ENCODE measurements at regions not wholly inside any gene's neighbourhood (a gene's known extent, or its start where the extent isn't known, plus 50 kb on each side); places are given as distances from the start of the nearest gene placed in this dataset.

DNA sequence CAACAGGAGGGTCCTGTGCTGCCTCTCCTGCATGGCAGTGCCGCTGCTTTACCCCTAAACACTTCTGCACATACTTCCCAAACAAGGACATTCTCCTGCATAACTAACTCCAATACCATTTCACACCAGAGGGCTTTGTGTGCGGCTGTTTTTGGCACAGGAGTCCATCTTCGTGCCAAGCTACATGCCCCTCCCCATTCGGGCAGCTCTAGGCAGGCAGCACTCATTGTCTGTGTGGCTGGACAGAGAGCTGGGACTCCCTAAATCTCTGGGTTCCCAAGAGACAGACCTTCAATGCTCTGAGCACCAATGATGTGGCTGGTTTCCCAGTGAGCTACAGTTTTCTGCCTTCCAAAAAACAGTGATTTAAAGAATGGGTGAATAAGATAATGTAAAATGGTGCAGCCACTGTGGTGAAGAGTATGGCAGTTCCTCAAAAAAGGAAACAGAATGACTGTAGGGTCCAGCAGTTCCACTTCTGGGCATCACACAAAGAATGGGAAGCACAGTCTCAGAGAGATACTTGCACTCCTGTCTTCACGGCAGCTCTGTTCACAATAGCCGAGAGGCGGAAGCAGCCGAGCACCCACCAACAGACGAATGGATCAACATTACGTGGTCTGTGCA, 80.3 kb upstream of the DUSP22 start:
- H3K36me3 ChIP-seq (ENCODE audit: insufficient read depth, low read length, poor library complexity, severe bottlenecking), result no peaks in the 10 kb centered on the region
- no peak for DNase-seq (ENCODE audit: low spot score)
- intact Hi-C loops (cut with micrococcal nuclease; ENCODE audit: unreplicated experiment), result no loop called here
- no peak overlapping the region for H3K27ac ChIP-seq (ENCODE audit: low read depth, low read length, poor library complexity, severe bottlenecking)
- no peaks in the 10 kb centered on the region for H3K9me3 ChIP-seq (ENCODE audit: low read depth, low read length, poor library complexity, severe bottlenecking)
- peaks cover 21% of the 10 kb centered on the region for H3K27me3 ChIP-seq (replicated peaks; ENCODE audit: insufficient read depth, low read depth, low read length, poor library complexity)
- H3K4me3 ChIP-seq (ENCODE audit: low read depth, low read length, poor library complexity, severe bottlenecking), result no peak overlapping the region
- no TSS peak for BruUV-seq (replicated peaks)
- H3K4me1 ChIP-seq (ENCODE audit: insufficient read depth, low read length, poor library complexity, severe bottlenecking), result no peaks in the 10 kb centered on the region
- ChIA-PET CTCF (no interaction called here), POLR2A (ENCODE audit: low non-redundant PET) (no interaction called here)
- TF ChIP-seq, protein P1, sequence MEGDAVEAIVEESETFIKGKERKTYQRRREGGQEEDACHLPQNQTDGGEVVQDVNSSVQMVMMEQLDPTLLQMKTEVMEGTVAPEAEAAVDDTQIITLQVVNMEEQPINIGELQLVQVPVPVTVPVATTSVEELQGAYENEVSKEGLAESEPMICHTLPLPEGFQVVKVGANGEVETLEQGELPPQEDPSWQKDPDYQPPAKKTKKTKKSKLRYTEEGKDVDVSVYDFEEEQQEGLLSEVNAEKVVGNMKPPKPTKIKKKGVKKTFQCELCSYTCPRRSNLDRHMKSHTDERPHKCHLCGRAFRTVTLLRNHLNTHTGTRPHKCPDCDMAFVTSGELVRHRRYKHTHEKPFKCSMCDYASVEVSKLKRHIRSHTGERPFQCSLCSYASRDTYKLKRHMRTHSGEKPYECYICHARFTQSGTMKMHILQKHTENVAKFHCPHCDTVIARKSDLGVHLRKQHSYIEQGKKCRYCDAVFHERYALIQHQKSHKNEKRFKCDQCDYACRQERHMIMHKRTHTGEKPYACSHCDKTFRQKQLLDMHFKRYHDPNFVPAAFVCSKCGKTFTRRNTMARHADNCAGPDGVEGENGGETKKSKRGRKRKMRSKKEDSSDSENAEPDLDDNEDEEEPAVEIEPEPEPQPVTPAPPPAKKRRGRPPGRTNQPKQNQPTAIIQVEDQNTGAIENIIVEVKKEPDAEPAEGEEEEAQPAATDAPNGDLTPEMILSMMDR (conservative IDR thresholded peaks at IDR 0.05; ENCODE audit: low read depth, low read length), result no peak
- no peak for TF ChIP-seq EZH2 (IDR thresholded peaks at IDR 0.05; ENCODE audit: borderline replicate concordance, low read depth, low read length, poor library complexity, severe bottlenecking)

DNA sequence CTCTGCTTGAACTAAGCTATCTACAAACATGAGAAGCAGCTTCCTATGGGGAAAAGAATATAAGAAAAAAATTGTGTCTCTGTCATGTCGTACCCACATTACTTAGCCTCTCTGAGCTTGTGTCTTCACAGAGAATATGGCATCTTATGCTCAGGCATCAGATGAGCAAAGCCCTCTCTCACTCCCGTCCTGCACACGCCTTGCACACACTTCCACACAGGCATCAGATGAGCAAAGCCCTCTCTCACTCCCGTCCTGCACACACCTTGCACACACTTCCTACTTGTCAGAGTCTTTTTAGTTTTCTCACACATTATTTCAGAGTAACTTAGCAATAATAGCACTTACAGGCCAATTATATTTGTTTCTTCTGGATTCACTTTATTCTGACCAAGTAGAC, 79.0 kb upstream of the DUSP22 start:
- TF ChIP-seq EZH2 (IDR thresholded peaks at IDR 0.05; ENCODE audit: borderline replicate concordance, low read depth, low read length, poor library complexity, severe bottlenecking), result no peak
- TF ChIP-seq, protein P1 (conservative IDR thresholded peaks at IDR 0.05; ENCODE audit: low read depth, low read length), result no peak
- CTCF ChIA-PET, result interaction anchor here (0.7 kb wide), 1 partner anchor 1044 kb away, joined by 3 read pairs; no protein-coding TSS in a partner anchor
- intact Hi-C loops (cut with micrococcal nuclease; ENCODE audit: unreplicated experiment), result no loop called here
- Histone ChIP-seq H3K9me3 (ENCODE audit: low read depth, low read length, poor library complexity, severe bottlenecking) (no peaks in the 10 kb centered on the region), H3K36me3 (ENCODE audit: insufficient read depth, low read length, poor library complexity, severe bottlenecking) (no peaks in the 10 kb centered on the region), H3K4me3 (ENCODE audit: low read depth, low read length, poor library complexity, severe bottlenecking) (no peak overlapping the region), H3K27ac (ENCODE audit: low read depth, low read length, poor library complexity, severe bottlenecking) (no peak overlapping the region), H3K4me1 (ENCODE audit: insufficient read depth, low read length, poor library complexity, severe bottlenecking) (no peaks in the 10 kb centered on the region), H3K27me3 (replicated peaks; ENCODE audit: insufficient read depth, low read depth, low read length, poor library complexity) (peaks cover 21% of the 10 kb centered on the region)
- POLR2A ChIA-PET (ENCODE audit: low non-redundant PET), result no interaction called here
- no peak for DNase-seq (ENCODE audit: low spot score)
- BruUV-seq (replicated peaks), result no TSS peak

DNA sequence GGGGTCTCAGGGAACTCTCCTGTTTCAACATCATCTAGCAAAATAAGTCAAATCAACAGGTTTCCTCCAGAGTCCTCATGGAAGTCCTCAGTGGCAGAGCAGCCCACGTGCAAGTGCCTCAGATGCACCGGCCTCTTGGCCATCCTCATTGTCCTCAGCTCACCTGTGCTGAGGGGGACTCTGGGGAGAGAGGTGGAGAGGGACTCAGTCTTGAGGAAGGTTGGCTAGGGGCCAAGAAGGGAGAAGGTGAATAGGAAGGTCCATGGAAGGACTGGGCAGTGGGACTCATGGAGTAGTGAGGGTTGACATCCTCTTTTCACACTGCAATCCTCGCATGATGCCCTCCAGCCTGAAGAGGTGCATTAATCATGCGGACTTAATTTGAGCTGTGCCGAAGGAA, 77.9 kb upstream of the DUSP22 start:
- Histone ChIP-seq H3K36me3 (ENCODE audit: insufficient read depth, low read length, poor library complexity, severe bottlenecking) (no peaks in the 10 kb centered on the region), H3K27me3 (replicated peaks; ENCODE audit: insufficient read depth, low read depth, low read length, poor library complexity) (peaks cover 21% of the 10 kb centered on the region), H3K27ac (ENCODE audit: low read depth, low read length, poor library complexity, severe bottlenecking) (no peak overlapping the region), H3K9me3 (ENCODE audit: low read depth, low read length, poor library complexity, severe bottlenecking) (no peaks in the 10 kb centered on the region), H3K4me1 (ENCODE audit: insufficient read depth, low read length, poor library complexity, severe bottlenecking) (no peaks in the 10 kb centered on the region), H3K4me3 (ENCODE audit: low read depth, low read length, poor library complexity, severe bottlenecking) (no peak overlapping the region)
- BruUV-seq (replicated peaks), result no TSS peak
- DNase-seq (ENCODE audit: low spot score), result no peak
- intact Hi-C loops (cut with micrococcal nuclease; ENCODE audit: unreplicated experiment), result no loop called here
- no peak for TF ChIP-seq EZH2 (IDR thresholded peaks at IDR 0.05; ENCODE audit: borderline replicate concordance, low read depth, low read length, poor library complexity, severe bottlenecking)
- TF ChIP-seq, protein P1 (conservative IDR thresholded peaks at IDR 0.05; ENCODE audit: low read depth, low read length), result no peak
- POLR2A ChIA-PET (ENCODE audit: low non-redundant PET), result no interaction called here
- CTCF ChIA-PET, result no interaction called here

All from A673 (cell line).